ENCODE measurements at regions not wholly inside any gene's neighbourhood (a gene's known extent, or its start where the extent isn't known, plus 50 kb on each side); places are given as distances from the start of the nearest gene placed in this dataset.

- no peak for DNase-seq
- no TSS peak for BruUV-seq (replicated peaks)
- TF ChIP-seq, protein P1, sequence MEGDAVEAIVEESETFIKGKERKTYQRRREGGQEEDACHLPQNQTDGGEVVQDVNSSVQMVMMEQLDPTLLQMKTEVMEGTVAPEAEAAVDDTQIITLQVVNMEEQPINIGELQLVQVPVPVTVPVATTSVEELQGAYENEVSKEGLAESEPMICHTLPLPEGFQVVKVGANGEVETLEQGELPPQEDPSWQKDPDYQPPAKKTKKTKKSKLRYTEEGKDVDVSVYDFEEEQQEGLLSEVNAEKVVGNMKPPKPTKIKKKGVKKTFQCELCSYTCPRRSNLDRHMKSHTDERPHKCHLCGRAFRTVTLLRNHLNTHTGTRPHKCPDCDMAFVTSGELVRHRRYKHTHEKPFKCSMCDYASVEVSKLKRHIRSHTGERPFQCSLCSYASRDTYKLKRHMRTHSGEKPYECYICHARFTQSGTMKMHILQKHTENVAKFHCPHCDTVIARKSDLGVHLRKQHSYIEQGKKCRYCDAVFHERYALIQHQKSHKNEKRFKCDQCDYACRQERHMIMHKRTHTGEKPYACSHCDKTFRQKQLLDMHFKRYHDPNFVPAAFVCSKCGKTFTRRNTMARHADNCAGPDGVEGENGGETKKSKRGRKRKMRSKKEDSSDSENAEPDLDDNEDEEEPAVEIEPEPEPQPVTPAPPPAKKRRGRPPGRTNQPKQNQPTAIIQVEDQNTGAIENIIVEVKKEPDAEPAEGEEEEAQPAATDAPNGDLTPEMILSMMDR (IDR thresholded peaks at IDR 0.05; ENCODE audit: unreplicated experiment): no peak
- no peak overlapping the region for H3K4me3 Mint-ChIP-seq (ENCODE audit: low read depth, unreplicated experiment)
- peaks cover 78% of the 10 kb centered on the region for H3K27me3 Mint-ChIP-seq (ENCODE audit: unreplicated experiment)
- H3K4me1 Mint-ChIP-seq (ENCODE audit: low read depth, unreplicated experiment): no peaks in the 10 kb centered on the region
- intact Hi-C loops (cut with micrococcal nuclease; ENCODE audit: unreplicated experiment): no loop called here
- H3K36me3 Mint-ChIP-seq (ENCODE audit: insufficient read depth, unreplicated experiment): no peaks in the 10 kb centered on the region
- CTCF ChIA-PET: interaction anchor here (0.6 kb wide), 1 partner anchor 158 kb away, joined by 3 read pairs; no protein-coding TSS in a partner anchor
- H3K27ac Mint-ChIP-seq (ENCODE audit: unreplicated experiment): no peak overlapping the region
- H3K9me3 Mint-ChIP-seq (ENCODE audit: low read depth, unreplicated experiment): no peaks in the 10 kb centered on the region
Measured at GRCh38 chr16:51752438-51752995, 601.4 kb upstream of the SALL1 start.

- Mint-ChIP-seq H3K9me3 (ENCODE audit: low read depth, unreplicated experiment) (no peaks in the 10 kb centered on the region), H3K27ac (ENCODE audit: unreplicated experiment) (no peak overlapping the region), H3K27me3 (ENCODE audit: unreplicated experiment) (peaks cover 87% of the 10 kb centered on the region), H3K36me3 (ENCODE audit: insufficient read depth, unreplicated experiment) (no peaks in the 10 kb centered on the region), H3K4me1 (ENCODE audit: low read depth, unreplicated experiment) (no peaks in the 10 kb centered on the region), H3K4me3 (ENCODE audit: low read depth, unreplicated experiment) (no peak overlapping the region)
- TF ChIP-seq, protein P1 (IDR thresholded peaks at IDR 0.05; ENCODE audit: unreplicated experiment): no peak
- CTCF ChIA-PET: interaction anchor here (0.9 kb wide), 1 partner anchor 10 kb away, joined by 4 read pairs; no protein-coding TSS in a partner anchor
- DNase-seq: no peak
- no TSS peak for BruUV-seq (replicated peaks)
- intact Hi-C loops (cut with micrococcal nuclease; ENCODE audit: unreplicated experiment): no loop called here
Measured at GRCh38 chr16:51747329-51747728, 596.3 kb upstream of the SALL1 start.

DNA sequence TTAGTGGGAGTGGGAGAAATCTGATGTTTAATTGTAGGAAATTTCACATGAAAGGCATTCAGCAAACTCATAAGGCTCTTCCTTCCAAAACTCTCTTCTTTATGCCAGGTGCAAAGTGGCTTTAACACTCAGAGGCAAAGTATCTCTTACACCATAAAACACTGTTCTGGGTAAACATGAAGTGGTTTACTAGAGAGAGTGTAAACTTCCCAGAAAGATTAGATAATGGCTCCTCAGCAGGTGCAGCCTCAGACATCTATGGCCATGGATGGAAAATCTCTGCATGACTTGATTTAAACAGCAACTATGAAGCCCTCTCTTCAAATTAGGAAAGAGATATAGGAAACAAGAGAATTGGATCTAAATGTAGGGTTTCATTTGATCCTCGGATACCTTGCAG is 583.1 kb upstream of the SALL1 start:
- peaks cover 77% of the 10 kb centered on the region for H3K27me3 Mint-ChIP-seq (ENCODE audit: unreplicated experiment)
- CTCF ChIA-PET: interaction anchor here (0.6 kb wide), 1 partner anchor 248 kb away, joined by 3 read pairs; no protein-coding TSS in a partner anchor

GRCh38 chr16:51733181-51733580 is 582.1 kb upstream of the SALL1 start:
- no peak for DNase-seq
- Mint-ChIP-seq H3K27me3 (ENCODE audit: unreplicated experiment) (peaks cover 68% of the 10 kb centered on the region), H3K36me3 (ENCODE audit: insufficient read depth, unreplicated experiment) (no peaks in the 10 kb centered on the region), H3K27ac (ENCODE audit: unreplicated experiment) (no peak overlapping the region), H3K4me1 (ENCODE audit: low read depth, unreplicated experiment) (no peaks in the 10 kb centered on the region), H3K4me3 (ENCODE audit: low read depth, unreplicated experiment) (no peak overlapping the region), H3K9me3 (ENCODE audit: low read depth, unreplicated experiment) (no peaks in the 10 kb centered on the region)
- no TSS peak for BruUV-seq (replicated peaks)
- TF ChIP-seq, protein P1 (IDR thresholded peaks at IDR 0.05; ENCODE audit: unreplicated experiment): no peak
- intact Hi-C loops (cut with micrococcal nuclease; ENCODE audit: unreplicated experiment): no loop called here
- CTCF ChIA-PET: no interaction called here

More for the DNA sequence above, 583.1 kb upstream of the SALL1 start:
- Mint-ChIP-seq H3K4me3 (ENCODE audit: low read depth, unreplicated experiment) (no peak overlapping the region), H3K27ac (ENCODE audit: unreplicated experiment) (no peak overlapping the region), H3K4me1 (ENCODE audit: low read depth, unreplicated experiment) (no peaks in the 10 kb centered on the region), H3K9me3 (ENCODE audit: low read depth, unreplicated experiment) (no peaks in the 10 kb centered on the region), H3K36me3 (ENCODE audit: insufficient read depth, unreplicated experiment) (no peaks in the 10 kb centered on the region)
- TF ChIP-seq, protein P1 (IDR thresholded peaks at IDR 0.05; ENCODE audit: unreplicated experiment): no peak
- intact Hi-C loops (cut with micrococcal nuclease; ENCODE audit: unreplicated experiment): no loop called here
- BruUV-seq (replicated peaks): no TSS peak
- DNase-seq: no peak

Data from Calu3 (cell line).